AG10803 (cell line): ENCODE measurements at regions not wholly inside any gene's neighbourhood (a gene's known extent, or its start where the extent isn't known, plus 50 kb on each side); places are given as distances from the start of the nearest gene placed in this dataset.
A peak's percentile ranks its signal among the peaks of the same experiment; 100 is the strongest.

ENCODE experiments used
- DNase-seq: peaks from one replicate; pipeline ENCODE4 v3.0.0; 2010; ENCODE audit warnings: low read depth
- H3K4me3 ChIP-seq: 2 replicates; pipeline ENCODE4 v1.5.1; 2011; ENCODE audit warnings: mild to moderate bottlenecking, low read length, control low read depth
- CTCF ChIP-seq: conservative IDR thresholded peaks from 2 replicates; pipeline ENCODE4 v1.5.1; 2011; ENCODE audit warnings: mild to moderate bottlenecking, low read length, control low read depth, inconsistent platforms

GRCh38 chr3:170724599-170725280 lies 138.9 kb upstream of the SLC7A14 start:
- TF ChIP-seq CTCF, result no peak
- DNase-seq, result peak; percentile 98
- H3K4me3 ChIP-seq, result no peak overlapping the region

- H3K4me3 ChIP-seq, result no peak overlapping the region
- no peak for TF ChIP-seq CTCF
- no peak for DNase-seq
Measured at GRCh38 chr3:170723241-170723640, 137.4 kb upstream of the SLC7A14 start.

GRCh38 chr3:170721563-170721962 lies 135.7 kb upstream of the SLC7A14 start:
- no peak for DNase-seq
- no peak for TF ChIP-seq CTCF
- no peak overlapping the region for H3K4me3 ChIP-seq

- no peak for TF ChIP-seq CTCF
- no peak for DNase-seq
- no peak overlapping the region for H3K4me3 ChIP-seq
Measured at GRCh38 chr3:170719300-170719699, 133.4 kb upstream of the SLC7A14 start.

- TF ChIP-seq CTCF, result no peak
- DNase-seq, result no peak
- H3K4me3 ChIP-seq, result no peak overlapping the region
Measured at GRCh38 chr3:170718848-170719247, 133.0 kb upstream of the SLC7A14 start.

GRCh38 chr3:170717410-170718402 lies 131.8 kb upstream of the SLC7A14 start:
- no peak for TF ChIP-seq CTCF
- H3K4me3 ChIP-seq, result no peak overlapping the region
- DNase-seq, result peak; percentile 49
